CD4-positive, alpha-beta T cell (primary cell): ENCODE measurements at regions not wholly inside any gene's neighbourhood (a gene's known extent, or its start where the extent isn't known, plus 50 kb on each side); places are given as distances from the start of the nearest gene placed in this dataset.
"Not testable (repeated sequence)": the region's sequence is repeated elsewhere in the genome, so short reads cannot be mapped to it uniquely, and the experiment has no call there.

Source experiments
- ATAC-seq: fragments of 200-7000 bp; cut with Tn5 transposase; one replicate; pipeline ENCODE4 v1.10.0; 2022; ENCODE audit warnings: mild to moderate bottlenecking; ENCODE audit not compliant: poor library complexity
- CTCF ChIA-PET: fragments of 350-600 bp; sonication (Branson Sonifier 250); formaldehyde crosslinking; loops from one replicate; lab custom pipeline; 2021; ENCODE audit warnings: antibody characterized with exemption, inconsistent platforms; lab: Charles Lee
- POLR2A ChIA-PET: fragments of 350-600 bp; sonication (Branson Sonifier 250); formaldehyde crosslinking; loops from one replicate; lab custom pipeline; 2021; ENCODE audit warnings: antibody characterized with exemption, inconsistent platforms; lab: Charles Lee
- DNase-seq, 14 experiments: peaks; one replicate each; pipeline ENCODE4 v3.0.0-alpha.2; 2013 to 2020; ENCODE audit warnings: mixed read lengths in 2 of 14
- H3K27ac ChIP-seq, 2 donors: one replicate each; pipeline versions ENCODE4 v1.5.1 to v1.7.0; 2013; ENCODE audit warnings: low read length in 2 of 2, low read depth in 1 of 2, mild to moderate bottlenecking in 1 of 2
- H3K27me3 ChIP-seq, 2 experiments: 1 replicate in 1 of 2; 2 replicates in 1 of 2; pipeline versions ENCODE4 v1.6.1 to v1.7.0; 2013; ENCODE audit warnings: low read length in 2 of 2, control low read depth in 1 of 2, mild to moderate bottlenecking in 1 of 2, moderate library complexity in 1 of 2; ENCODE audit not compliant: insufficient read depth in 2 of 2, control insufficient read depth in 1 of 2
- H3K36me3 ChIP-seq: one replicate; pipeline ENCODE4 v1.6.1; 2013; ENCODE audit warnings: low read length, control low read depth; ENCODE audit not compliant: insufficient read depth
- H3K4me1 ChIP-seq: one replicate; pipeline ENCODE4 v1.6.1; 2013; ENCODE audit warnings: low read length, control low read depth; ENCODE audit not compliant: insufficient read depth
- H3K4me3 ChIP-seq: one replicate; pipeline ENCODE4 v1.5.1; 2013; ENCODE audit warnings: mild to moderate bottlenecking, low read length, moderate library complexity
- H3K9me3 ChIP-seq, 2 experiments: 1 replicate in 1 of 2; 2 replicates in 1 of 2; pipeline versions ENCODE4 v1.6.1 to v1.7.0; 2013; ENCODE audit warnings: low read length in 2 of 2, mild to moderate bottlenecking in 2 of 2, control low read depth in 1 of 2, moderate library complexity in 1 of 2; ENCODE audit not compliant: control insufficient read depth in 1 of 2, insufficient read depth in 1 of 2
- H3K27ac Mint-ChIP-seq: one replicate; pipeline ENCODE4 v1.8.0; 2020; ENCODE audit warnings: mixed read lengths
- H3K27me3 Mint-ChIP-seq: one replicate; pipeline ENCODE4 v1.8.0; 2021; ENCODE audit warnings: mixed read lengths
- H3K36me3 Mint-ChIP-seq: one replicate; pipeline ENCODE4 v1.8.0; 2021; ENCODE audit warnings: low read depth, mixed read lengths
- H3K4me1 Mint-ChIP-seq: one replicate; pipeline ENCODE4 v1.8.0; 2021; ENCODE audit warnings: low read depth, mixed read lengths
- H3K4me3 Mint-ChIP-seq: one replicate; pipeline ENCODE4 v1.8.0; 2020; ENCODE audit warnings: mild to moderate bottlenecking, mixed read lengths
- H3K9me3 Mint-ChIP-seq: one replicate; pipeline ENCODE4 v1.8.0; 2020; ENCODE audit warnings: mixed read lengths
- CTCF ChIP-seq: fragments of 200-600 bp; IDR thresholded peaks from one replicate; pipeline ENCODE4 v1.8.0; 2022; ENCODE audit warnings: antibody characterized with exemption, mild to moderate bottlenecking
- intact Hi-C, 2 experiments: fragments of 100-400 bp; cut with DNase I in 1 of 2; cut with micrococcal nuclease in 1 of 2; formaldehyde crosslinking; loops; one replicate each; pipeline versions ENCODE4 v1.15.1 to v1.9.0; 2023 to 2025; cut with DNase I, micrococcal nuclease

DNA sequence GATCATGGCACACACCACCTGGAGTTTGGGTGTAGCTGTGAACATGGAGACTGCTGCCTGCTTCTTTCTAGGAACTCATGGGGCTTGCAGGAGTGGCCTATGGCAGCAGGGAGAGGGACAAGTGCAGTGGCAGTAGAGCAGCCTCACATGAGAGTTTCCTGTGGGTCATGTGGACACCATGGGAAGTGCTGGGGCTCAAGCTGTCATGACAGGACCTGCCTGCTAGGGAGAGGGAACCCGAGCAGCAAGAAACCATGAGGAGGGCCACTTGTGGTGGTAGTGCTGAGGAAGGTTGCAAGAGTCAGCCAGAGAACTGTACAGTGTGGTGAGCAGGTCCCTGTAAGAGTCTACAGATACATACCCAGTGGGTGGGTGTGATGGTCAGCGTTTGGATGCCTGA lies 73.8 kb upstream of the MRPS22 start:
- Histone ChIP-seq H3K27ac (no peak overlapping the region), H3K36me3 (no peaks in the 10 kb centered on the region), H3K4me3 (no peak overlapping the region), H3K9me3 (no peaks in the 10 kb centered on the region), H3K27me3 (peaks cover 5 to 9% of the 10 kb centered on the region in 2 experiments), H3K4me1 (no peaks in the 10 kb centered on the region)
- Mint-ChIP-seq H3K4me3 (no peak overlapping the region), H3K4me1 (no peaks in the 10 kb centered on the region), H3K9me3 (no peaks in the 10 kb centered on the region), H3K27me3 (peaks cover 14% of the 10 kb centered on the region), H3K36me3 (no peaks in the 10 kb centered on the region), H3K27ac (no peak overlapping the region)
- no peak for TF ChIP-seq CTCF
- intact Hi-C loops = no loop called here
- ATAC-seq (no peak), DNase-seq (no peak)
- ChIA-PET CTCF (no interaction called here), POLR2A (no interaction called here)

DNA sequence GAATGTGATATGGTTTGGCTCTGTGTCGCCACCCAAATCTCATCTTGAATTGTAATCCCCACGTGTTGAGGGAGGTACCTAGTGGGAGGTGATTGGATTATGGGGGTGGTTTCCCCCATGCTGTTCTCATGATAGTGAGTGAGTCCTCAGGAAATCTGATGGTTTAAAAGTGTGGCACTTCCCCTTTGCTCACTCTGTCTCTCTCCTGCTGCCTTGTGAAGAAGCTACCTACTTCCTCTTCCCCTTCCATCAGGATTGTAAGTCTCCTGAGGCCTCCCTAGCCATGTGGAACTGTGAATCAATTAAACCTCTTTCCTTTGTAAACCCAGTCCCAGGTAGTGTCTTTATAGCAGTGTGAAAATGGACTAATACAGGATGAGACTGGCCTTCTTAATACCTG lies 73.2 kb upstream of the MRPS22 start:
- peaks cover 14% of the 10 kb centered on the region for H3K27me3 Mint-ChIP-seq
- H3K27me3 ChIP-seq, CTCF ChIA-PET, ATAC-seq, H3K4me1 ChIP-seq, DNase-seq, intact Hi-C loops, H3K36me3 ChIP-seq, H3K4me1 Mint-ChIP-seq, H3K4me3 ChIP-seq, POLR2A ChIA-PET, H3K36me3 Mint-ChIP-seq, H3K4me3 Mint-ChIP-seq, H3K9me3 ChIP-seq, H3K9me3 Mint-ChIP-seq, H3K27ac ChIP-seq, H3K27ac Mint-ChIP-seq: not testable (repeated sequence)

GRCh38 chr3:139280027-139280671 lies 63.7 kb upstream of the MRPS22 start:
- intact Hi-C loops = no loop called here
- ATAC-seq = no peak
- Histone ChIP-seq H3K27me3 (no peaks in the 10 kb centered on the region), H3K4me1 (no peaks in the 10 kb centered on the region), H3K36me3 (no peaks in the 10 kb centered on the region), H3K9me3 (peaks cover 0 to 6% of the 10 kb centered on the region in 2 experiments), H3K27ac (no peak overlapping the region), H3K4me3 (no peak overlapping the region)
- ChIA-PET POLR2A (no interaction called here), CTCF (no interaction called here)
- H3K27ac Mint-ChIP-seq = no peak overlapping the region
- H3K4me1 Mint-ChIP-seq = no peaks in the 10 kb centered on the region
- H3K36me3 Mint-ChIP-seq = no peaks in the 10 kb centered on the region
- no peak for DNase-seq
- H3K27me3 Mint-ChIP-seq = peaks cover 23% of the 10 kb centered on the region
- H3K9me3 Mint-ChIP-seq = no peaks in the 10 kb centered on the region
- no peak overlapping the region for H3K4me3 Mint-ChIP-seq
- TF ChIP-seq CTCF = no peak

DNA sequence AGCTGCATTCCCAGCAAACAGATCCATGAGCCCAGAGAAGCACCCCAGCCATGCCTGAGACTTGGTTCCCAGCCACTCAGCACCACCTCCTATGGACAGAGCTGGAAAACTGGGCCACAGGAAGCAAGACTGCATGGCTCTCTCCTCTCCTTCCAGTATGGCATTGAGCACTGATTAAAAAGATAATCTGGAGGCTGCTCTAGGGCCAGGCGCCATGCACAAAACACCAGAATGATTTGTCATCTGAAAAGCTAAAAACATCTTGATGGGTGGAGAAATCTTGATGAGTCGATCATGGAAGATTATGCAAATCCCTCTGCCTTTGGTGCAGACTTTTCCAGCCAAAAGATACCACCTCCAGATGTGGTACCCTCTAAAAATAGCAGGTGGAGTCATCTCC lies 62.7 kb upstream of the MRPS22 start:
- H3K27me3 ChIP-seq = no peaks in the 10 kb centered on the region
- no peaks in the 10 kb centered on the region for H3K9me3 Mint-ChIP-seq
- H3K36me3 ChIP-seq = no peaks in the 10 kb centered on the region
- ChIA-PET CTCF (no interaction called here), POLR2A (no interaction called here)
- no peaks in the 10 kb centered on the region for H3K4me1 ChIP-seq
- H3K27ac ChIP-seq = no peak overlapping the region
- no peaks in the 10 kb centered on the region for H3K36me3 Mint-ChIP-seq
- intact Hi-C loops = no loop called here
- H3K4me3 ChIP-seq = no peak overlapping the region
- no peak for TF ChIP-seq CTCF
- H3K4me1 Mint-ChIP-seq = no peaks in the 10 kb centered on the region
- ATAC-seq (no peak), DNase-seq (no peak)
- H3K4me3 Mint-ChIP-seq = no peak overlapping the region
- no peak overlapping the region for H3K27ac Mint-ChIP-seq
- peaks cover 23% of the 10 kb centered on the region for H3K27me3 Mint-ChIP-seq
- peaks cover 0 to 6% of the 10 kb centered on the region in 2 experiments for H3K9me3 ChIP-seq
